ENCODE measurements at regions not wholly inside any gene's neighbourhood (a gene's known extent, or its start where the extent isn't known, plus 50 kb on each side); places are given as distances from the start of the nearest gene placed in this dataset.

DNA sequence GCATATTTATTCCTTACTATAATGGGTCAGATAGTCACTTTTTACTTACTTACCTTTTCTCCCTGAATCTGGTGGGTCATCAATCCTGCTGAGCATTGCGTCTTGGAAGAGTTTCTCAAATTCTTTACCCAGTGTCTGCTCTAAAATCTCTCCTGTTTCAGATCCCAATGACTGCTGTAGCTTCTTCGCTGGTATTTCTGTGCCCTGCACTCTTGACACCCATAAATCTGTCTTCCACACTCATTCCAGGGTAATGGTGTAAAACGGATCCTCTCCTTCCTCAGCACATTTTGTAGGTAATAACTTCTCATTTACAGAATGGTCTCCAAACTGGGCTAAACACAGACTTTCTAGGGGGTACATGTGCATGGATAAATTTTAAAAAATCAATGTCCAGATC lies 407.4 kb downstream of the DMAC1 start:
- peaks cover 7% of the 10 kb centered on the region for H3K27me3 Mint-ChIP-seq
- H3K9me3 Mint-ChIP-seq, result no peaks in the 10 kb centered on the region
- H3K4me1 Mint-ChIP-seq (ENCODE audit: low read depth), result no peaks in the 10 kb centered on the region
- H3K27ac Mint-ChIP-seq, result no peak overlapping the region
- H3K4me3 Mint-ChIP-seq, result no peak overlapping the region
- H3K36me3 Mint-ChIP-seq (ENCODE audit: low read depth), result no peaks in the 10 kb centered on the region

DNA sequence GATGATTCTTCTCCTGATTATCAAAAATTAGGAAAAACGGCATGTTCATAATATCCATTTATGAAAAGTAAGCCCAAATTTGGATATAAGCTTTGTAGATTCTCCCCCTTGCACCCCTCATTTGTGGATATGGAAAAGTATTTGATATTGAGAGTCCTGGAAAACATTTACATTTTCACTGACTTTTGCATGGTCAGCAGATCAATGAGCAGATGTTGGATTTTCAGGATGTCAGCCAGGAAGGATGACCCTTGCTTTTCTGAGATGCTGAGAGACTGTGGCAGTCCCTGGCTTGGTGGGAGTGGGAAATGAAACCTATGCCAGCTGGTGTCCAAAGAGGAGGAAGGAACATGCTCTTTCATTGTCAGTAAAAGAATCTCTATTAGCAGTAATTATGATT lies 410.8 kb downstream of the DMAC1 start:
- Mint-ChIP-seq H3K36me3 (ENCODE audit: low read depth) (no peaks in the 10 kb centered on the region), H3K27ac (no peak overlapping the region)

DNA sequence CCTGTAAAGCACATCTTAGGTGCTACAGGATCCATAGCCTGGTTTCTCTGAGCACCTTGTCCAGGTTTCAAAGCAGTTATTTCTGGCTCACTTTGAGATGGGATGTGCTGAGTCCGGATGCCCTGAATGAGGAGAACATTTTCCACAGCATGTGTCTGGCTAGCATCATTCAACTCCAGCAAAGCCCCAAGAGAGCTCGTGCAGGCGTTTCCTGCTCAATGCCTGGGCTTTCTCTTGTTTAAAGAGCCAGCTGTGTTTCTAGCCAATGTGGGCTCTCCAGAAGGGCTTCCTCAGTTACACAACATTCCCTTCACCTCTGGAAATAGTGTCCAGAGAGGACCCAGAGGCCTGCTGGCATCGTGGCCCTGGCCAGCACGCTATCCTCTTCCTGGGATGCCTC lies 411.7 kb downstream of the DMAC1 start:
- Mint-ChIP-seq H3K36me3 (ENCODE audit: low read depth) (no peaks in the 10 kb centered on the region), H3K4me1 (ENCODE audit: low read depth) (no peaks in the 10 kb centered on the region), H3K27me3 (peaks cover 3% of the 10 kb centered on the region), H3K4me3 (no peak overlapping the region), H3K27ac (no peak overlapping the region), H3K9me3 (no peaks in the 10 kb centered on the region)

More for the DNA sequence above, 410.8 kb downstream of the DMAC1 start:
- H3K9me3 Mint-ChIP-seq, result no peaks in the 10 kb centered on the region
- H3K4me1 Mint-ChIP-seq (ENCODE audit: low read depth), result no peaks in the 10 kb centered on the region
- peaks cover 3% of the 10 kb centered on the region for H3K27me3 Mint-ChIP-seq
- H3K4me3 Mint-ChIP-seq, result no peak overlapping the region

DNA sequence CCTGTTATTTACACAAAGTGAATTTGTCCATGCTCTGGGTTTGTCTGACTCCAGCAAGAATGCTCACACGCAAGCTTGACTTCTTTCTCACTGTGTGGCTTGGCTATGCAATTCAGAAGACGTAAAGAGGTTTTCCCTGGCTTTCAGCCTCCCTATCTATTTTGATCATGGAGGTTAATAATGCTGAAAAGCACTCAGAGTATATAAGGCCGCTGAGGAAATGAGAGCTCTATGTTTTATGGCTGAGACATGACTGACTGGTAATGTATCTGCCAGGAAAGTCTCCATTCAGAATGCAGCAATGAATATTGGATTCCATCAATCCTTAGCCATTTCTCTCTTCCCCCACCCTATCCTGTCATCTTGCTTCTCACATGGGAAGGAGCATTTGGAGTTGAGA lies 417.3 kb downstream of the DMAC1 start:
- no peaks in the 10 kb centered on the region for H3K4me1 Mint-ChIP-seq (ENCODE audit: low read depth)
- no peaks in the 10 kb centered on the region for H3K36me3 Mint-ChIP-seq (ENCODE audit: low read depth)
- no peak overlapping the region for H3K4me3 Mint-ChIP-seq
- no peak overlapping the region for H3K27ac Mint-ChIP-seq
- peaks cover 4% of the 10 kb centered on the region for H3K27me3 Mint-ChIP-seq
- no peaks in the 10 kb centered on the region for H3K9me3 Mint-ChIP-seq

DNA sequence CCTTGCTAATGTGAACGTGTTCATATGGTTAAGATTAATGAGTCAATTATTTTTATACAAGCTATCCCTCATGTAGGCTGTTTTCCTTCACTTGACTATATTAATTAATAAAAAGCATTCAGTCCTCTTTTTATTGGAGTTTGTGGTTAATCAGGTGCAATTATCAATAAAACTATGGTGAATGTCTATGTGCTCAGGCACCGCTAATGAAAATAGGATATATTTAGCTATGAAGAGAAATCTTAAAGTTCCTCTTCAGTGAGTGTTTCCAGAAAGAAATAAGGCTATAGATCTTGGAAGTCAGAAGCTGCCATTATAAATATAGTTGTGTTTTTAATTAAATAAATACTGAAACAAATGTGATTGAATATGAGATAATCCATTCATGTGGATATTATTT lies 422.1 kb downstream of the DMAC1 start:
- H3K4me3 Mint-ChIP-seq, result no peak overlapping the region
- H3K27ac Mint-ChIP-seq, result no peak overlapping the region
- H3K36me3 Mint-ChIP-seq (ENCODE audit: low read depth), result no peaks in the 10 kb centered on the region
- H3K9me3 Mint-ChIP-seq, result no peaks in the 10 kb centered on the region
- no peaks in the 10 kb centered on the region for H3K4me1 Mint-ChIP-seq (ENCODE audit: low read depth)
- peaks cover 4% of the 10 kb centered on the region for H3K27me3 Mint-ChIP-seq

DNA sequence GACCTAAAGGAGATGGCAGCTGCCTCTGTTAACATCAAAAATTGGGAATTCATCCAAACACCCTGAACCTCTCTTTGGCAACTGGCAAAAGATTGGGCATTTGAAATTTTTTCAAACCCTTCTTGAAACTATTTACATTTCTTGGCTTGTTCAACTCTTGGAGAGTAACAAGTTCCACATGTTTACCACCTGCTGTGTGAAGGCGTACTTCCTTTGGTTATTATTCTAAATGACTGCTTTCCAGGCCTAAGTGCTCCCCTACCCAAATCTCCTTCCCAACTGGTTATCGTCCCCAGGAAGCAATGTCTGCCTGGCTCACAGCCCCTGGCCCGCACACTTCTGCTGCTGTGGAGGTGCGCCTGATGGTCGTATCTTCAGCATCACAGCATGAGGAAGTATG lies 422.7 kb downstream of the DMAC1 start:
- H3K36me3 Mint-ChIP-seq (ENCODE audit: low read depth), result no peaks in the 10 kb centered on the region
- no peaks in the 10 kb centered on the region for H3K4me1 Mint-ChIP-seq (ENCODE audit: low read depth)
- H3K4me3 Mint-ChIP-seq, result no peak overlapping the region
- H3K9me3 Mint-ChIP-seq, result no peaks in the 10 kb centered on the region
- no peak overlapping the region for H3K27ac Mint-ChIP-seq
- H3K27me3 Mint-ChIP-seq, result peaks cover 4% of the 10 kb centered on the region

DNA sequence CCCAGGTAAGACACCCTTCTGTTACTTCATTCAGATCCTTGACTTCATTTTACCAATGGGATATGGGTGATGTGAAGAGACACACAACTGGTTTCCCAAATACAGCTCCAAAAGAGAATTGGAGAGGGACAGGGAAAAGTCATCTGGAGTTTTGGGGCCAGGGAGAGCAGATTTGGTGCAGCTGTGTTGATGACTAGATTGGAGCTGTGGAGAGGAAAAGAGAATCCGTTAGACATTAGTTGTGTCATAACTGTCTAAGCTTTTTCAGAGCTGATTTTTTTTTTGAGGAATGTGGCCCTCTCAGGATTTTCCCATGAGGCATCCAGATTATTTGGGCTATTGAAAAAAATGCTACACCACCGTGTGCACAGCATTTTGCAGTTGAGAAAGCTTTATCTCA lies 423.4 kb downstream of the DMAC1 start:
- H3K36me3 Mint-ChIP-seq (ENCODE audit: low read depth), result no peaks in the 10 kb centered on the region
- H3K27me3 Mint-ChIP-seq, result peaks cover 4% of the 10 kb centered on the region
- H3K4me3 Mint-ChIP-seq, result no peak overlapping the region
- H3K4me1 Mint-ChIP-seq (ENCODE audit: low read depth), result no peaks in the 10 kb centered on the region
- H3K9me3 Mint-ChIP-seq, result no peaks in the 10 kb centered on the region
- H3K27ac Mint-ChIP-seq, result no peak overlapping the region

GRCh38 chr9:7375013-7375511 lies 424.5 kb downstream of the DMAC1 start:
- no peaks in the 10 kb centered on the region for H3K9me3 Mint-ChIP-seq
- no peaks in the 10 kb centered on the region for H3K36me3 Mint-ChIP-seq (ENCODE audit: low read depth)
- H3K27ac Mint-ChIP-seq, result no peak overlapping the region
- no peaks in the 10 kb centered on the region for H3K4me1 Mint-ChIP-seq (ENCODE audit: low read depth)
- peaks cover 4% of the 10 kb centered on the region for H3K27me3 Mint-ChIP-seq
- H3K4me3 Mint-ChIP-seq, result no peak overlapping the region

DNA sequence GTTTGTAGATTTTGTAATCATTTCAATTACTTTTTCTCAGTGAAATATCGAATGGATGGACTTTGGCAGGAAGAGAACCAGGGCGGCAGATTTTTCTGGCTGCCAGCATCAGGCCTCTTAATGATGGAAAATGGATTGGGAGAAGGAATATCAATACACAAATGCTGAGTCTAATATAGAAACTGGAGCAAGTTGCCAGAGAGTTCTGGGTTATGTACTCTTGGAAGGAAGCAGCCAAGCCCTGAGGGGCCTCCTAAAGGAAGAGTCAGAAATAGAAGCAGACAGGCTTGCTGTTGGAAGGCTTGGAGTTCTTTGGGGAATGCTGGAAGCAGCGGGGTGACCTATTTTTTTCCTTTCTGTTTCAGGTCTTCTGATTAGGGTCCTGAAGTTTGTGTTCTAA lies 428.6 kb downstream of the DMAC1 start:
- H3K27me3 Mint-ChIP-seq, result peaks cover 14% of the 10 kb centered on the region
- H3K36me3 Mint-ChIP-seq (ENCODE audit: low read depth), result no peaks in the 10 kb centered on the region
- H3K4me1 Mint-ChIP-seq (ENCODE audit: low read depth), result no peaks in the 10 kb centered on the region
- no peak overlapping the region for H3K4me3 Mint-ChIP-seq
- no peaks in the 10 kb centered on the region for H3K9me3 Mint-ChIP-seq
- H3K27ac Mint-ChIP-seq, result no peak overlapping the region

DNA sequence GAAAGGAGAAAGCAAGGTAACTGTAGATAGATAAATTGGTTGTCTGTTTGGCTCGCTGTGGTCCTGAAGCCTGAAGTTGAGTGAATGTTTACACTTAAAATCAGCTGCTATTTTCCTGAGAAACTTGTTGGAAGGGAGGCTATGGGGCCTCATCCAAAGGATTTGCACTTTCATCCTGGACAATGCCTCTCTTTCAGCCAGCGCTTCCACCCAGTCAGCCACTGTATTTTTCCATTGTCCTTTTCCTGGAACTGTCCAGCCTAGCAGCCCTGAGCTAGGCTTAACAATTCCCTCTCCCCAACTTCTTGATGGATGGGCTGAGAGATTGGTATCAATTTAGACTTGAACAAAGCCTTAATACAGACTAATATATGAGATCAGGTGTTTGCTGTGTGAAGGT lies 429.2 kb downstream of the DMAC1 start:
- Mint-ChIP-seq H3K4me3 (no peak overlapping the region), H3K4me1 (ENCODE audit: low read depth) (no peaks in the 10 kb centered on the region), H3K27ac (no peak overlapping the region), H3K9me3 (no peaks in the 10 kb centered on the region), H3K27me3 (peaks cover 14% of the 10 kb centered on the region), H3K36me3 (ENCODE audit: low read depth) (no peaks in the 10 kb centered on the region)

GRCh38 chr9:7369384-7369821 lies 430.2 kb downstream of the DMAC1 start:
- H3K36me3 Mint-ChIP-seq (ENCODE audit: low read depth), result no peaks in the 10 kb centered on the region
- H3K27me3 Mint-ChIP-seq, result peaks cover 14% of the 10 kb centered on the region
- no peak overlapping the region for H3K27ac Mint-ChIP-seq
- H3K9me3 Mint-ChIP-seq, result no peaks in the 10 kb centered on the region
- H3K4me1 Mint-ChIP-seq (ENCODE audit: low read depth), result no peaks in the 10 kb centered on the region
- no peak overlapping the region for H3K4me3 Mint-ChIP-seq

- H3K9me3 Mint-ChIP-seq, result no peaks in the 10 kb centered on the region
- no peak overlapping the region for H3K4me3 Mint-ChIP-seq
- peaks cover 14% of the 10 kb centered on the region for H3K27me3 Mint-ChIP-seq
Measured at GRCh38 chr9:7368410-7369292, 430.9 kb downstream of the DMAC1 start.

DNA sequence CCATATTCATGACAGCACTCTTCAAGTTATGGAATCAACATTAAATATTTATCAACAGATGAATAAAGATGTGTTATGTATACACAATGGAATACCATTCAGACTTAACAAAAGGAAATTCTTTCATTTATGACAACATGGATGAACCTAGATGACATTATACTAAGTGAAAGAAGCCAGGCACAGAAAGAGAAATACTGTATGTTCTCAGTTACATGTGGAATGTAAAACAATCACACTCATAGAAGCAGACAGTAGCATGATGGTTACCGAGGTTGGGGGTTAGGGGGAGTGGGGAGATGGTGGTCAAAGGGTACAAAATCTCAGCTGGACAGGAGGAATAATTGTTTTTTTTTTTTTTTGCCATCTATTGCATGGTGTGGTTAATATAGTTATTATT lies 431.9 kb downstream of the DMAC1 start:
- Mint-ChIP-seq H3K4me3 (no peak overlapping the region), H3K27ac (no peak overlapping the region), H3K4me1 (ENCODE audit: low read depth) (no peaks in the 10 kb centered on the region), H3K27me3 (peaks cover 14% of the 10 kb centered on the region), H3K9me3 (no peaks in the 10 kb centered on the region), H3K36me3 (ENCODE audit: low read depth) (no peaks in the 10 kb centered on the region)

More at GRCh38 chr9:7368410-7369292, 430.9 kb downstream of the DMAC1 start:
- Mint-ChIP-seq H3K4me1 (ENCODE audit: low read depth) (no peaks in the 10 kb centered on the region), H3K27ac (no peak overlapping the region), H3K36me3 (ENCODE audit: low read depth) (no peaks in the 10 kb centered on the region)

- Mint-ChIP-seq H3K9me3 (no peaks in the 10 kb centered on the region), H3K4me3 (no peak overlapping the region), H3K36me3 (ENCODE audit: low read depth) (no peaks in the 10 kb centered on the region), H3K27ac (no peak overlapping the region), H3K4me1 (ENCODE audit: low read depth) (no peaks in the 10 kb centered on the region), H3K27me3 (peaks cover 14% of the 10 kb centered on the region)
Measured at GRCh38 chr9:7366121-7366520, 433.5 kb downstream of the DMAC1 start.

- Mint-ChIP-seq H3K27ac (no peak overlapping the region), H3K9me3 (no peaks in the 10 kb centered on the region), H3K27me3 (peaks cover 17% of the 10 kb centered on the region), H3K4me3 (no peak overlapping the region), H3K4me1 (ENCODE audit: low read depth) (no peaks in the 10 kb centered on the region), H3K36me3 (ENCODE audit: low read depth) (no peaks in the 10 kb centered on the region)
Measured at GRCh38 chr9:7363777-7364477, 435.7 kb downstream of the DMAC1 start.

Measured in stimulated activated naive CD8-positive, alpha-beta T cell treated with anti-CD3 and anti-CD28 coated beads, Interleukin-15, Interleukin-2, amounts not matched to agents 100 ng/mL and 50 ng/mL, for 24 hours (primary cell).